ENCODE measurements at regions not wholly inside any gene's neighbourhood (a gene's known extent, or its start where the extent isn't known, plus 50 kb on each side); places are given as distances from the start of the nearest gene placed in this dataset.

GRCh38 chr11:34794696-34795095 lies 121.5 kb downstream of the APIP start:
- no peak overlapping the region for H3K4me3 ChIP-seq (ENCODE audit: low read depth in 1 of 2, low read length in 2 of 2)
- no peaks in the 10 kb centered on the region for H3K27me3 ChIP-seq (ENCODE audit: low read depth, low read length)
- peaks cover 7 to 11% of the 10 kb centered on the region in 2 donors for H3K4me1 ChIP-seq (ENCODE audit: control insufficient read depth in 1 of 2, insufficient read depth in 2 of 2, low read length in 2 of 2)
- no peaks in the 10 kb centered on the region for H3K9me3 ChIP-seq (ENCODE audit: control insufficient read depth in 1 of 2, low read length in 2 of 2)
- no peaks in the 10 kb centered on the region for H3K36me3 ChIP-seq (ENCODE audit: control insufficient read depth in 1 of 2, insufficient read depth in 2 of 2, low read length in 2 of 2)
- no peak overlapping the region for H3K27ac ChIP-seq (ENCODE audit: low read length)

- Histone ChIP-seq H3K4me1 (ENCODE audit: control insufficient read depth in 1 of 2, insufficient read depth in 2 of 2, low read length in 2 of 2) (peaks cover 7 to 11% of the 10 kb centered on the region in 2 donors), H3K27ac (ENCODE audit: low read length) (no peak overlapping the region), H3K9me3 (ENCODE audit: control insufficient read depth in 1 of 2, low read length in 2 of 2) (no peaks in the 10 kb centered on the region), H3K36me3 (ENCODE audit: control insufficient read depth in 1 of 2, insufficient read depth in 2 of 2, low read length in 2 of 2) (no peaks in the 10 kb centered on the region), H3K4me3 (ENCODE audit: low read depth in 1 of 2, low read length in 2 of 2) (no peak overlapping the region), H3K27me3 (ENCODE audit: low read depth, low read length) (no peaks in the 10 kb centered on the region)
Observed at GRCh38 chr11:34793666-34794065, 122.5 kb downstream of the APIP start.

- Histone ChIP-seq H3K4me1 (ENCODE audit: control insufficient read depth in 1 of 2, insufficient read depth in 2 of 2, low read length in 2 of 2) (peaks cover 7 to 11% of the 10 kb centered on the region in 2 donors), H3K27ac (ENCODE audit: low read length) (no peak overlapping the region), H3K4me3 (ENCODE audit: low read depth in 1 of 2, low read length in 2 of 2) (no peak overlapping the region), H3K36me3 (ENCODE audit: control insufficient read depth in 1 of 2, insufficient read depth in 2 of 2, low read length in 2 of 2) (no peaks in the 10 kb centered on the region), H3K9me3 (ENCODE audit: control insufficient read depth in 1 of 2, low read length in 2 of 2) (no peaks in the 10 kb centered on the region), H3K27me3 (ENCODE audit: low read depth, low read length) (no peaks in the 10 kb centered on the region)
Observed at GRCh38 chr11:34792814-34793258, 123.3 kb downstream of the APIP start.

GRCh38 chr11:34791780-34792542 lies 124.2 kb downstream of the APIP start:
- H3K4me3 ChIP-seq (ENCODE audit: low read depth in 1 of 2, low read length in 2 of 2): no peak overlapping the region
- H3K9me3 ChIP-seq (ENCODE audit: control insufficient read depth in 1 of 2, low read length in 2 of 2): no peaks in the 10 kb centered on the region
- H3K36me3 ChIP-seq (ENCODE audit: control insufficient read depth in 1 of 2, insufficient read depth in 2 of 2, low read length in 2 of 2): no peaks in the 10 kb centered on the region
- H3K27ac ChIP-seq (ENCODE audit: low read length): no peak overlapping the region
- H3K4me1 ChIP-seq (ENCODE audit: control insufficient read depth in 1 of 2, insufficient read depth in 2 of 2, low read length in 2 of 2): peaks cover 7 to 11% of the 10 kb centered on the region in 2 donors
- no peaks in the 10 kb centered on the region for H3K27me3 ChIP-seq (ENCODE audit: low read depth, low read length)

GRCh38 chr11:34790620-34791019 lies 125.6 kb downstream of the APIP start:
- H3K9me3 ChIP-seq (ENCODE audit: control insufficient read depth in 1 of 2, low read length in 2 of 2): no peaks in the 10 kb centered on the region
- no peak overlapping the region for H3K4me3 ChIP-seq (ENCODE audit: low read depth in 1 of 2, low read length in 2 of 2)
- no peak overlapping the region for H3K27ac ChIP-seq (ENCODE audit: low read length)
- H3K36me3 ChIP-seq (ENCODE audit: control insufficient read depth in 1 of 2, insufficient read depth in 2 of 2, low read length in 2 of 2): no peaks in the 10 kb centered on the region
- H3K27me3 ChIP-seq (ENCODE audit: low read depth, low read length): no peaks in the 10 kb centered on the region
- peaks cover 7 to 11% of the 10 kb centered on the region in 2 donors for H3K4me1 ChIP-seq (ENCODE audit: control insufficient read depth in 1 of 2, insufficient read depth in 2 of 2, low read length in 2 of 2)

- H3K36me3 ChIP-seq (ENCODE audit: control insufficient read depth in 1 of 2, insufficient read depth in 2 of 2, low read length in 2 of 2): no peaks in the 10 kb centered on the region
- peaks cover 7 to 11% of the 10 kb centered on the region in 2 donors for H3K4me1 ChIP-seq (ENCODE audit: control insufficient read depth in 1 of 2, insufficient read depth in 2 of 2, low read length in 2 of 2)
- H3K4me3 ChIP-seq (ENCODE audit: low read depth in 1 of 2, low read length in 2 of 2): no peak overlapping the region
- no peaks in the 10 kb centered on the region for H3K9me3 ChIP-seq (ENCODE audit: control insufficient read depth in 1 of 2, low read length in 2 of 2)
- H3K27ac ChIP-seq (ENCODE audit: low read length): no peak overlapping the region
- no peaks in the 10 kb centered on the region for H3K27me3 ChIP-seq (ENCODE audit: low read depth, low read length)
Observed at GRCh38 chr11:34789196-34789834, 126.9 kb downstream of the APIP start.

GRCh38 chr11:34788642-34789041 lies 127.5 kb downstream of the APIP start:
- H3K4me3 ChIP-seq (ENCODE audit: low read depth in 1 of 2, low read length in 2 of 2): no peak overlapping the region
- no peaks in the 10 kb centered on the region for H3K27me3 ChIP-seq (ENCODE audit: low read depth, low read length)
- H3K27ac ChIP-seq (ENCODE audit: low read length): no peak overlapping the region
- peaks cover 7 to 11% of the 10 kb centered on the region in 2 donors for H3K4me1 ChIP-seq (ENCODE audit: control insufficient read depth in 1 of 2, insufficient read depth in 2 of 2, low read length in 2 of 2)
- H3K9me3 ChIP-seq (ENCODE audit: control insufficient read depth in 1 of 2, low read length in 2 of 2): no peaks in the 10 kb centered on the region
- H3K36me3 ChIP-seq (ENCODE audit: control insufficient read depth in 1 of 2, insufficient read depth in 2 of 2, low read length in 2 of 2): no peaks in the 10 kb centered on the region

- no peaks in the 10 kb centered on the region for H3K27me3 ChIP-seq (ENCODE audit: low read depth, low read length)
- peaks cover 4 to 10% of the 10 kb centered on the region in 2 donors for H3K4me1 ChIP-seq (ENCODE audit: control insufficient read depth in 1 of 2, insufficient read depth in 2 of 2, low read length in 2 of 2)
- H3K4me3 ChIP-seq (ENCODE audit: low read depth in 1 of 2, low read length in 2 of 2): no peak overlapping the region
- H3K9me3 ChIP-seq (ENCODE audit: control insufficient read depth in 1 of 2, low read length in 2 of 2): no peaks in the 10 kb centered on the region
- no peak overlapping the region for H3K27ac ChIP-seq (ENCODE audit: low read length)
- H3K36me3 ChIP-seq (ENCODE audit: control insufficient read depth in 1 of 2, insufficient read depth in 2 of 2, low read length in 2 of 2): no peaks in the 10 kb centered on the region
Observed at GRCh38 chr11:34787895-34788294, 128.3 kb downstream of the APIP start.

GRCh38 chr11:34787348-34787747 lies 128.8 kb downstream of the APIP start:
- Histone ChIP-seq H3K36me3 (ENCODE audit: control insufficient read depth in 1 of 2, insufficient read depth in 2 of 2, low read length in 2 of 2) (no peaks in the 10 kb centered on the region), H3K4me3 (ENCODE audit: low read depth in 1 of 2, low read length in 2 of 2) (no peak overlapping the region), H3K27ac (ENCODE audit: low read length) (no peak overlapping the region), H3K9me3 (ENCODE audit: control insufficient read depth in 1 of 2, low read length in 2 of 2) (no peaks in the 10 kb centered on the region), H3K27me3 (ENCODE audit: low read depth, low read length) (no peaks in the 10 kb centered on the region), H3K4me1 (ENCODE audit: control insufficient read depth in 1 of 2, insufficient read depth in 2 of 2, low read length in 2 of 2) (peaks cover 0 to 5% of the 10 kb centered on the region in 2 donors)

- Histone ChIP-seq H3K4me3 (ENCODE audit: low read depth in 1 of 2, low read length in 2 of 2) (no peak overlapping the region), H3K27me3 (ENCODE audit: low read depth, low read length) (no peaks in the 10 kb centered on the region), H3K9me3 (ENCODE audit: control insufficient read depth in 1 of 2, low read length in 2 of 2) (no peaks in the 10 kb centered on the region), H3K36me3 (ENCODE audit: control insufficient read depth in 1 of 2, insufficient read depth in 2 of 2, low read length in 2 of 2) (no peaks in the 10 kb centered on the region), H3K4me1 (ENCODE audit: control insufficient read depth in 1 of 2, insufficient read depth in 2 of 2, low read length in 2 of 2) (no peaks in the 10 kb centered on the region), H3K27ac (ENCODE audit: low read length) (no peak overlapping the region)
Observed at GRCh38 chr11:34784318-34784841, 131.8 kb downstream of the APIP start.

GRCh38 chr11:34783816-34784317 lies 132.3 kb downstream of the APIP start:
- H3K36me3 ChIP-seq (ENCODE audit: control insufficient read depth in 1 of 2, insufficient read depth in 2 of 2, low read length in 2 of 2): no peaks in the 10 kb centered on the region
- no peak overlapping the region for H3K4me3 ChIP-seq (ENCODE audit: low read depth in 1 of 2, low read length in 2 of 2)
- no peak overlapping the region for H3K27ac ChIP-seq (ENCODE audit: low read length)

More at GRCh38 chr11:34783816-34784317, 132.3 kb downstream of the APIP start:
- Histone ChIP-seq H3K9me3 (ENCODE audit: control insufficient read depth in 1 of 2, low read length in 2 of 2) (no peaks in the 10 kb centered on the region), H3K27me3 (ENCODE audit: low read depth, low read length) (no peaks in the 10 kb centered on the region), H3K4me1 (ENCODE audit: control insufficient read depth in 1 of 2, insufficient read depth in 2 of 2, low read length in 2 of 2) (no peaks in the 10 kb centered on the region)

Measured in muscle layer of duodenum (tissue), 2 donors.